Smooth muscle cell (in vitro differentiated cells): ENCODE measurements at regions not wholly inside any gene's neighbourhood (a gene's known extent, or its start where the extent isn't known, plus 50 kb on each side); places are given as distances from the start of the nearest gene placed in this dataset.

ENCODE experiments used
- DNase-seq: peaks from one replicate; lab custom pipeline; 2025; ENCODE audit not compliant: unreplicated experiment; lab: John Stamatoyannopoulos, UW
- H2AFZ ChIP-seq: fragments of 200-600 bp; sonication (generic); 2 replicates; pipeline ENCODE4 v1.6.0; 2016; ENCODE audit warnings: antibody characterized with exemption, low read depth, mild to moderate bottlenecking
- H3F3A ChIP-seq: fragments of 200-600 bp; sonication (generic); 2 replicates; pipeline ENCODE4 v1.6.0; 2017; ENCODE audit warnings: antibody characterized with exemption, low read depth
- H3K27ac ChIP-seq: fragments of 200-600 bp; sonication (generic); 2 replicates; pipeline ENCODE4 v1.5.1; 2016; ENCODE audit warnings: low read depth, mild to moderate bottlenecking
- H3K27me3 ChIP-seq: fragments of 200-600 bp; sonication (generic); 2 replicates; pipeline ENCODE4 v1.6.1; 2016; ENCODE audit warnings: low read depth, mild to moderate bottlenecking
- H3K36me3 ChIP-seq: fragments of 200-600 bp; sonication (generic); 2 replicates; pipeline ENCODE4 v1.5.1; 2016; ENCODE audit warnings: low read depth
- H3K4me1 ChIP-seq: fragments of 200-600 bp; sonication (generic); 2 replicates; pipeline ENCODE4 v1.5.1; 2016; ENCODE audit warnings: low read depth
- H3K4me2 ChIP-seq: fragments of 200-600 bp; sonication (generic); 2 replicates; pipeline ENCODE4 v1.6.0; 2016; ENCODE audit warnings: mild to moderate bottlenecking
- H3K4me3 ChIP-seq: fragments of 200-600 bp; sonication (generic); 2 replicates; pipeline ENCODE4 v1.5.1; 2016; ENCODE audit warnings: mild to moderate bottlenecking
- H3K79me2 ChIP-seq: fragments of 200-600 bp; sonication (generic); 2 replicates; pipeline ENCODE4 v1.6.0; 2016; ENCODE audit warnings: low read depth, mild to moderate bottlenecking
- H3K9ac ChIP-seq: fragments of 200-600 bp; sonication (generic); 2 replicates; pipeline ENCODE4 v1.6.0; 2016; ENCODE audit warnings: low read depth
- H3K9me3 ChIP-seq: fragments of 200-600 bp; sonication (generic); replicated peaks from 2 replicates; pipeline ENCODE4 v1.5.1; 2016; ENCODE audit warnings: low read depth
- H4K20me1 ChIP-seq: fragments of 200-600 bp; sonication (generic); 2 replicates; pipeline ENCODE4 v1.6.0; 2016; ENCODE audit warnings: low read depth
- WGBS: methylation state at CpG from one replicate; pipeline ENCODE4 v1.1.7; 2016; ENCODE audit warnings: low lambda C conversion rate; 5-methylcytosine and 5-hydroxymethylcytosine counted together
- TF ChIP-seq, protein P1 (sequence below): fragments of 200-600 bp; sonication (generic); IDR thresholded peaks from 2 replicates; pipeline ENCODE4 v1.5.1; 2017; ENCODE audit warnings: borderline replicate concordance, mild to moderate bottlenecking, antibody characterized with exemption; ENCODE audit not compliant: insufficient read depth, poor library complexity, severe bottlenecking

- no peak overlapping the region for H3K9ac ChIP-seq
- no peak overlapping the region for H2AFZ ChIP-seq
- no peak for DNase-seq
- H3K27ac ChIP-seq, result no peak overlapping the region
- H3K4me3 ChIP-seq, result no peak overlapping the region
- H3K9me3 ChIP-seq, result no peaks in the 10 kb centered on the region
- TF ChIP-seq, protein P1, sequence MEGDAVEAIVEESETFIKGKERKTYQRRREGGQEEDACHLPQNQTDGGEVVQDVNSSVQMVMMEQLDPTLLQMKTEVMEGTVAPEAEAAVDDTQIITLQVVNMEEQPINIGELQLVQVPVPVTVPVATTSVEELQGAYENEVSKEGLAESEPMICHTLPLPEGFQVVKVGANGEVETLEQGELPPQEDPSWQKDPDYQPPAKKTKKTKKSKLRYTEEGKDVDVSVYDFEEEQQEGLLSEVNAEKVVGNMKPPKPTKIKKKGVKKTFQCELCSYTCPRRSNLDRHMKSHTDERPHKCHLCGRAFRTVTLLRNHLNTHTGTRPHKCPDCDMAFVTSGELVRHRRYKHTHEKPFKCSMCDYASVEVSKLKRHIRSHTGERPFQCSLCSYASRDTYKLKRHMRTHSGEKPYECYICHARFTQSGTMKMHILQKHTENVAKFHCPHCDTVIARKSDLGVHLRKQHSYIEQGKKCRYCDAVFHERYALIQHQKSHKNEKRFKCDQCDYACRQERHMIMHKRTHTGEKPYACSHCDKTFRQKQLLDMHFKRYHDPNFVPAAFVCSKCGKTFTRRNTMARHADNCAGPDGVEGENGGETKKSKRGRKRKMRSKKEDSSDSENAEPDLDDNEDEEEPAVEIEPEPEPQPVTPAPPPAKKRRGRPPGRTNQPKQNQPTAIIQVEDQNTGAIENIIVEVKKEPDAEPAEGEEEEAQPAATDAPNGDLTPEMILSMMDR, result no peak
- no peaks in the 10 kb centered on the region for H3K4me1 ChIP-seq
- no peaks in the 10 kb centered on the region for H4K20me1 ChIP-seq
- H3K27me3 ChIP-seq, result peaks cover 6% of the 10 kb centered on the region
- no peak overlapping the region for H3K4me2 ChIP-seq
- H3K36me3 ChIP-seq, result no peaks in the 10 kb centered on the region
- H3K79me2 ChIP-seq, result no peaks in the 10 kb centered on the region
- 75% methylated on average over 4 of the region's 4 CpGs for WGBS
- no peaks in the 10 kb centered on the region for H3F3A ChIP-seq
These were observed 128.6 kb upstream of the ADPGK start for GRCh38 chr15:72912121-72912520.

DNA sequence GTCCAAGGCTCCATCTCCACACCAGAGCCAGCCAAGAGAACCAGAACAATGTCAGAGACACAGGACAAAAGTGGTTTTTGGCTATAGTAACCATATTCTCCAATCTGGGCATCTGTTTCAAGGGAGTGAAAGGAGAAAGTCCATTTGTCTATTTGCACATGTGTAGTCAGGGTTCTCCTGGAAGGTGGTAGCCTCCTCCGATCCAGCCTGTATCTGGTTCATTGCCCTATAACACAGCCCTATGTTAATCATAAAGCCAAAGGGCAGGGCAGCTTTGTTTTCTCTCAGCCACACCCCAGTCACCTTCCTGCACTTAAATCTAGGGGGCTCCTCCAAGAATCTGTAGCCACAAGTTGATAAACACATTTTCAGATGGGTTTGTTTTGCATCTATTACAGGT is 128.1 kb upstream of the ADPGK start:
- H4K20me1 ChIP-seq, result no peaks in the 10 kb centered on the region
- 100% methylated on average over 1 of the region's 1 CpG for WGBS
- H3K4me3 ChIP-seq, result no peak overlapping the region

GRCh38 chr15:72908713-72909112 is 125.2 kb upstream of the ADPGK start:
- no peaks in the 10 kb centered on the region for H3K9me3 ChIP-seq
- H4K20me1 ChIP-seq, result no peaks in the 10 kb centered on the region
- H2AFZ ChIP-seq, result no peak overlapping the region
- H3K79me2 ChIP-seq, result no peaks in the 10 kb centered on the region
- H3K9ac ChIP-seq, result no peak overlapping the region
- peaks cover 8% of the 10 kb centered on the region for H3K27me3 ChIP-seq
- TF ChIP-seq, protein P1, result no peak
- no peak for DNase-seq
- no peak overlapping the region for H3K4me2 ChIP-seq
- WGBS, result 85% methylated on average over 4 of the region's 4 CpGs
- no peak overlapping the region for H3K27ac ChIP-seq
- no peaks in the 10 kb centered on the region for H3K36me3 ChIP-seq
- no peak overlapping the region for H3K4me3 ChIP-seq
- no peaks in the 10 kb centered on the region for H3K4me1 ChIP-seq
- no peaks in the 10 kb centered on the region for H3F3A ChIP-seq

More for the DNA sequence above, 128.1 kb upstream of the ADPGK start:
- Histone ChIP-seq H3K9ac (no peak overlapping the region), H3K4me2 (no peak overlapping the region), H3K36me3 (no peaks in the 10 kb centered on the region), H3K27me3 (peaks cover 6% of the 10 kb centered on the region), H3F3A (no peaks in the 10 kb centered on the region), H2AFZ (no peak overlapping the region), H3K79me2 (no peaks in the 10 kb centered on the region), H3K9me3 (no peaks in the 10 kb centered on the region), H3K4me1 (no peaks in the 10 kb centered on the region), H3K27ac (no peak overlapping the region)
- TF ChIP-seq, protein P1, result no peak
- DNase-seq, result no peak

- Histone ChIP-seq H3K9me3 (no peaks in the 10 kb centered on the region), H3F3A (no peaks in the 10 kb centered on the region), H3K27ac (no peak overlapping the region), H3K9ac (no peak overlapping the region), H3K4me3 (no peak overlapping the region), H4K20me1 (no peaks in the 10 kb centered on the region), H3K36me3 (no peaks in the 10 kb centered on the region), H3K4me2 (no peak overlapping the region), H3K27me3 (peaks cover 11% of the 10 kb centered on the region), H3K4me1 (no peaks in the 10 kb centered on the region), H2AFZ (no peak overlapping the region), H3K79me2 (no peaks in the 10 kb centered on the region)
- DNase-seq, result no peak
- TF ChIP-seq, protein P1, result no peak
- WGBS, result 89% methylated on average over 1 of the region's 1 CpG
These were observed 124.2 kb upstream of the ADPGK start for GRCh38 chr15:72907733-72908132.
